GM21786 (cell line): ENCODE measurements at regions not wholly inside any gene's neighbourhood (a gene's known extent, or its start where the extent isn't known, plus 50 kb on each side); places are given as distances from the start of the nearest gene placed in this dataset.
"Not testable (repeated sequence)": the region's sequence is repeated elsewhere in the genome, so short reads cannot be mapped to it uniquely, and the experiment has no call there.

Source experiments
- ATAC-seq: cut with Tn5 transposase; IDR thresholded peaks from one replicate; pipeline ENCODE4 v1.9.1; 2021; ENCODE audit not compliant: unreplicated experiment

DNA sequence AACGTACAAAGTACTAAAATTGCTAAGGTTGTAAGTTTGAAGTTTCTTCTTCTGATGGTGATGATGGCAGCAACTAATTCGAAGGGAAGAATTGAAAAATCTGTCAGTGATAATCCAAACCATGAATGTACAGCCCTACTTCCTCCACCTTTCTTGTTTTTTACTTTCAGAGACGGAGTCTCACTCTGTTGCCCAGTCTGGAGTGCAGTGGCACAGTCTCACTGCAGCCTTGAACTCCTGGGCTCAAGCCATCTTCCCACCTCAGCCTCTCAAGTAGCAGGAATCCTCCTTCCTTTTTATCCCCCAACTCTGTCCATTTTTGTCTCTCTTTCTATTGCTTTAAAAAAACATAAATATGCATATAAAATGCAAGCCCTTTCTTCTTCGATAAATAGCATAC lies 112.3 kb upstream of the SOX21 start:
- no peak for ATAC-seq

DNA sequence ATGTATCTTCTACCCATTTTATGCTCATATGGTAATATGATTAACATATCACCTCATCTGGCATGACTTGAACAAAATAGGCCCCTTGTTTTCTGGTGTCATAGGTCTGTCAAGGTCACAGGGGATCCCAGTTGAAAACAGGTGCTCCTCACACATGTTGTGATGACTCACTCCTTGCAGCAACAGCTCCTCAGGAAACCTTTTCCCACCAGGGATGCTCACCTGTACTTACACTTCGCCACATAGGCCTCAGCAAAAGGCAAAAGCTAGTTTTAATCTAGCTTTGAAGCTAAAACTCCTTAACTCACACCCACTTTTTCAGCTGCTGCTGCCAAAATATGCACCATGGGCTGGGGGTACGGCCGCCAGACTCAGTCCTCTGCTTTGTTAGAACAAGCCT lies 110.0 kb upstream of the SOX21 start:
- ATAC-seq, result no peak

DNA sequence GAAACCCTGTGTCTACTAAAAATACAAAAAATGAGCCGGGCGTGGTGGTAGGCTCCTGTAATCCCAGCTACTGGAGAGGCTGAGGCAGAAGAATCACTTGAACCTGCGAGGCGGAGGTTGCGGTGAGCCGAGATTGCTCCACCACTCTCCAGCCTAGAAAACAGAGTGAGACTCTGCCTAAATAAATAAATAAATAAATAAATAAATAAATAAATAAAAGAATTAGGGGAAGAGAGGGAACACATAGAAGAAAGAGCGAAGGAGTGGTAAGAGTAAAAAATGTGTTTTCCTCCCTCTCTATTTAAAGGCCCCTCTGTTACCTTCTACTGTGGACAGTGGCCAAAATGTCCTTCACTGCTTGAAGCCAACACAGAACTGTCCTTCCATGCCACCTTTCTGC lies 103.9 kb upstream of the SOX21 start:
- ATAC-seq, result no peak

DNA sequence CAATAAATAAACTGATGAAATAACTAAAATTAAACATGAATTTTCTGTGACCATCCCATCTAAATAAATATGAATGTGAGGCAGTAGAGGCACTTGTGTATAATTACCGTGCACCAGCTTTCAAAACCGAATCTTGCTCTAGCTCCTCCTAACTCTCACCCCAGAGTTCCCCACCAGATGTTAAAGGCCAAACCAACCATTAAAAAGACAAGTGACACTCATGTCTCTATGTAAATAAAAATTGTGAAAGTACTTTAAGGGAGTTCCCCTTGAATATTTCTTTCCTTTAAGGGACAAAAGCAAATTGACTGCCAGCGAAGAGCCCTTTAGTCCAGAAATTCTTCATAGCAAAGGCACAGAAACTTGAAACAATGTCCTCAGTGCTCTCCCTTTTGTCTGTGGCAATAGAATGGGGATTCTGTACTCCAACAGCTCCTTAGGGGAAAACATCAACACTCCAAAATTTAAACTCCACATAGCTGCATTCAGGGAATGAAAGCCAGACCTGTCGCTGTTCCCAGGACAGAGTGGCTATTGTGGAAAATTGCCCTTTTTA lies 101.7 kb upstream of the SOX21 start:
- ATAC-seq, result peak; percentile 98

DNA sequence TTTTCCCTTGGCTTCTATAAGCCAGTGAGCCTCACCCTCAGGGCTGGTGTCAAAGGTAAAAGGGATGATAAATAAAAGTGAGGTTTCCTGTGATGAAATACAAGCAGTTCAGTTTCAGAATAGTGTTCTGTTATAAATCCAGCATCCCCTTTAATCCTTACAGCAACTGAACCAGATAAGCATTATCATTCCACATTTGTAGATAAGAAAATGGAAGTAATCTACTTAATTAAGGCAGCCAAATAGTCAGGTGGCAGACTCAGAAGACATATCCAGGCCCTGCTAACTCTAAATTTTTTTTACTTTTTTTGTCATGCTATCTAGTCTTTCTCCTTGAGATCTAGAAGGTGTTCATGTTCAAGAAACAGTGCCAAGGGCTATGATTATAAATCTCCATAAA lies 99.4 kb upstream of the SOX21 start:
- ATAC-seq, result no peak

DNA sequence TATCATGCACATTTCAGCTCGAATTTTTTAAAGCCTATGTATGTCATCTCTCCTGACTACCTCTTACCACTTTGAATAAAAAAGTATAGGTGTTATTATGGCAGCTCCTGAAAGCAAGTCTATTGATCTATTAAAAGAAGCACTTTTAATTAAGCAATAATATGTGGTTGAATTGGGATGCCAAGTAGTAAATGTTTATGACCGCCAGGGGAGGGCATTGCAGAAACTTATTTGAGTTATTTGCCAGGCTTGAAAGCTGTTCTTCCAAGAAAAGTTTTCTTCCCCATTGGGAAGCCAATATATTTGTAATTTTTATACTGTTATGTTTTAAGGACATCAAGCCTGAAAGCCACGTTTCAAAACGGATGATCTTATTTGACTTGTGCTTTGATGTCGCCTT lies 88.1 kb upstream of the SOX21 start:
- ATAC-seq, result no peak

DNA sequence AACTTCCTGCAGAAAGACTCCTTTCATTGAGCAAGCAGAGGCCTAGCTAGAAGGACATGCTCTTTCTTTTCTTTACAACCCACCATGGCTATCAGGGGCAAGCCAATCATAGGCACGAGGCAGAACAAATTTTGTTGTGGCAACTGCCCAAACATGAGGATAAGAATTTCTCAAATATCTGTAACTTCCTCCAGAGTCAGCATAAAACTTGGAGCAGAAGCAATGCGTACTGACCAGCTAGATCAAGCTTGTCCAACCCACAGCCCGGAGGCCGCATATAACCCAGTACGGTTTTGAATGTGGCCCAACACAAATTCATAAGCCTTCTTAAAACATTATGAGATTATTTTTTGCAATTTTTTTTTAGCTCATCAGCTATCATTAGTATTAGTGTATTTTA lies 87.0 kb upstream of the SOX21 start:
- ATAC-seq, result no peak

DNA sequence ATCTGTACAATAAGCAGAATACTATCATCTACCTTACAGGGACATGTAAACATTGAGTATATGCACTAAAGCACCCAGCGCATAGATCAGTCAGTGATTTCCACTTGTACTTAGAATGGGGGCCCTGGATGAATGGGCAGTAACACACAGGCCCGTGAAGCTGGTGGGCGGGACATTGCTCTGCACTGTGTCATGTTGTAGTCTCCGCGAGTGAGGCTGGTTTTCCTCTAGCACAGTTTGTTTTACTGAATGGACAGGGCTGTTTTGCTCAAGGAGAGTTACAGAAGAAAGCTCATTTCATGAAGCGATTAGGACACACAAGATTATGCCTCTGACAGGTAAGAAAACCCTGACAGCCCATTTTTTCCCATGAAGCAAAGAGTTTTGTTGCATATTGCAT lies 86.4 kb upstream of the SOX21 start:
- ATAC-seq, result no peak

DNA sequence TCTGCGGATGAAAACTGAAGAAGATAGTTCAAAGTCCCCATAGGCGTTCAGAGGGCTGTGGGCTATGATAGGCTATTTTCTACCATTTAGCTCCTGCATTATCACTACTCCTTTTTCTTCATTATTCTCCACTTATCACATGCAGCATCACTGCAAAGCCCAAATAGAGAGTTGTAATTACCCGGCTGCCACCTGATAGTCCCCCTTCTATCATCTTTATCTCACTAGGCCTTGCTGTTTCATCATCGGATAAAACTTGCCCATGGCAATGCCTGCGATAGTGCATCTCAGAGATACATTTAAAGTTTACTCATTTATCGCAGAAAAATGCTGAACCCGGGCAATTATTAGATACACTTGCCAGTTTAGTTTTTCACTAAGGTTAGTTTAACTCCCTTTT lies 82.9 kb upstream of the SOX21 start:
- ATAC-seq, result no peak

DNA sequence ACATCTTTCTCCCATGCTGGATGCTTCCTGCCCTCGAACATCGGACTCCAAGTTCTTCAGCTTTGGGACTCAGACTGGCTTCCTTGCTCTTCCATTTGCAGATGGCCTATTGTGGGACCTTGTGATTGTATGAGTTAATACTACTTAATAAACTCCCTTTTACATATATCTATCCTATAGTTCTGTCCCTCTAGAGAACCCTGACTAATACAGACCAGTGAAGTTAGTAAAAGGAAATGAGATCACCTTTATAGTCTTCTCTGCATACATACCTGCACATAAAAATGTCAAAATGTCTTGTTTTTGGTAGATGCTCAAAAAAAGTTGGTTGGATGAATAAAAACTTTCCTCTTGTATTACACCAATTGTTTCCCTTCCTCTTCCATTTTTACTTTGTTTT lies 73.9 kb upstream of the SOX21 start:
- ATAC-seq, result not testable (repeated sequence)

DNA sequence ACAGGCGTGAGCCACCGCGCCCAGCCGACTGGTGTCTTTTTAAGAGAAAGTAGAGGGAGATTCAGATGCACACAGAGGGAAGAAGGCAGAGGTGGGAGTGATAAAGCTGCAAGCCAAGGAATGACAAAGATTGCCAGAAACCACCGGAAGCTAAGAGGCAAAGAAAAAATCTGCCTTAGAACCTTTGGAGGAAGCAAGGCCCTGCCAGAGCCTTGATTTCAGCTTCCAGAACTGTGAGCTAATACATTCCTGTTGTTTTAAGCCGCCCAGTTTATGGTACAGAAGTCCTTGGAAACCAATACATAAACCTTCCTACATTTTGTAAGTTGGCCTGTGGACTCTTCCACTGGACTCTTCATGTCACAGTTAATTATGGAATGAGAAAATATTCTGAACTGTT lies 71.7 kb upstream of the SOX21 start:
- ATAC-seq, result no peak

DNA sequence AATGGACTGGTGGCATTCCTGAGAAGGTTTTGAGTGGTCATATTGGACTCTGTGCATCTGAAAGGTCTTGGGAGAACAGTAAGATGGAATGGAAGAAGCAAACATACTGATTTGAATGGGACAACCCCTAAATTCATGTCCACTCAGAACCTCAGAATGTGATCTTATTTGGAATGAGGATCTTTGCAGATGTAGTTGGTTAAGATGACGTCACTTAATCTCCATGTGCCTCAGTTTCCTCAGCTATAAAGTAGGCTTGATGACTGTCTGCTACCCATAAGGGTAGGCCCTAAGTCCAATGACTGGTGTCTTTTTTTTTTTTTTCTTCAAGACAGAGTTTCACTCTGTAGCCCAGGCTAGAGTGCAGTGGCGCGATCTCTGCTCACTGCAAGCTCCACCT lies 71.1 kb upstream of the SOX21 start:
- no peak for ATAC-seq

DNA sequence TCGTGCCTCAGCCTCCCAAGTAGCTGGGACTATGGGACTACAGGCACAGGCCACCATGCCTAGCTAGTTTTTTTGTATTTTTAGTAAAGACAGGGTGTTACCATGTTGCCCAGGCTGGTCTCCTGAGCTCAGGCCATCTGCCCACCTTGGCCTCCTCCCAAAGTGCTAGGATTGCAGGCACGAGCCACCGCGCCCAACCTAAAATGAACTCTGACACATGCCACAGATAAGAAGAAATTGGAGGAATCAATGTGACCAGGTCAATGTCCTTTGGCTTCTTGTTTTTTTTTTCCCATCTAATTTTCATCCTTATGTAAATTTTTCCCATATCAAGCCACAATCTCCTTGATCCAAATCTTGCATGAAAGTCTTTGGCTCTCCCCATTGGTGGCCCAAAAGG lies 68.1 kb upstream of the SOX21 start:
- no peak for ATAC-seq

DNA sequence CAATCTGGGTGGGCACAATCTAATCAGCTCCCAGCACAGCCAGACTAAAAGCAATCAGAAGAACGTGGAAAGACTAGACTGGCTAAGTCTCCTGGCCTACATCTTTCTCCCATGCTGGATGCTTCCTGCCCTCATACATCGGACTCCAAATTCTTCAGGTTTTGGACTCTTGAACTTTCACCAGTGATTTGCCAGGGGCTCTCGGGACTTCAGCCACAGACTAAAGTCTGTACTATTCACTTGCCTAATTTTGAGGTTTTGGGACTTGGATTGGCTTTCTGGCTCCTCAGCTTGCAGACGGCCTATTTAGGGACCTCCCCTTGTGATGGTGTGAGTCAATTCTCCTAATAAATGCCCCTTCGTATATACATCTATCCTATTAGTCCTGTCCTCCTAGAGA lies 66.6 kb upstream of the SOX21 start:
- ATAC-seq, result no peak

DNA sequence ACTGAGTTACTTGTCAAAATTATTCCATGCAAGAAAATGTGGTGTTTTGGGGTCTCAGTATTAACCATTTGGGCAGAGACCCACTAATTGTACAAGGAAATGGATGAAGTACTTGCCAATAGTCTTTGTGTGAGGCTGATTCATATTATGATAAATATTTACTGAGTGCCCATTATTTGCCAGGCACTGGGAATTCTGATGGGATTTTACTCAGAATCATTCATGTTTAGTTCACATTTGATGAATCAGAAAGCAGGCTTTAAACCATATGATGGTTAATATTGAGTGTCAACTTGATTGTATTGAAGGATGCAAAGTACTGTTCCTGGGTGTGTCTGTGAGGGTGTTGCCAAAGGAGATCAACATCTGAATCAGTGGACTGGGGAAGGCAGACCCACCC lies 66.2 kb upstream of the SOX21 start:
- no peak for ATAC-seq

DNA sequence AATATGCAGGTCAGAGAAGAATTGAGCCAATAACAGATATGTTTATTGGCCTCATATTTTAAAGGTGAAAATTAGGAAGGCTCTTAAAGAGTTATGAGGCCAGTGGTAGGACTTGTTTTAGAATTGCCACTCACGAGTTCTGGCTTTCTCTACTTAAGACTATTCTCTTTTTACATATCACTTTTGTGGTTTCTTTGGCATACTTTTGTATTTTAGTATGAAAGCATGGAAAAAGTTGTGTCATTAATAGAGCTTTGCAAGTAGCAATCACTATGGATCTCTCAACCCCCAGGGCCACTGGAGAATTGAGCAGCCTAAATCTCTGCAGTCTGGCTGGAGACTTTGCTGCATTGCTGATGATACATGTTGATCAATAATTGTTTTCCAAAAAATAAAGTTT lies 64.6 kb upstream of the SOX21 start:
- no peak for ATAC-seq

DNA sequence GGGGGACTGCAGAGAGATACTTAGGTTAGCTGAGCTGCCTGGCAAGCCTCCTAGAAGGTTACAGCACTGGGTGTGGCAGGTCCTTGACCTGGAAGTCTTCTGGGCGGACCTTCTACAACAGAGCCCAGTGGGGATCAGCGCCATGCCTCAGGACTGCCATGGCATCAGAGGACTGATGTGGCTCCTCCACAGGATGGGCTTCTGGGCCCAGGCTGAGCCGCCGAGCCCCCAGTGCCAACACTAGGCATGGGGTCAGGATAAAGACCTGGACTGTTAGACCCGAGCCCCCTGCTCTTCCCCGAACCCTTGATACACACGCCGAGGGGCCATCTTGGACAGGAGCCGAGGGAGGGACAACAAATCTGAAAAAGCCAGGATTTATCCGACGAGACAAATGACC lies 64.0 kb upstream of the SOX21 start:
- ATAC-seq, result no peak

DNA sequence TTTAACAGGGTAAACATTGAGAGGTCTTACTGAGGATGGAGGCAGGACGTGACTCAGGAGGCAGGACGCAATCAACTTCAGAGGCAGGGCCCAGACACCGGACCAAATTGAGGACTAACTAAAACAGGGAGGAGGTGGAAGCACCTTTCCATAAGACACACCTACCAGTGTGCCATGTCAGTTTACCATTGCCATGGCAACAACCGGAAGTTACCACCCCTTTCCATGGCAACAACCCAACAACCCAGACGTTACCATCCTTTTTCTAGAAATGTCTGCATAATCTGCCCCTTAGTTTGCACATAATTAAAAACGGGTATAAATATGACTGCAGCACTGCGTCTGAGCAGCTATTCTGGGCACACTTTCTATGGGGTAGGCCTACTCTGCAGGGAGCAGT lies 53.5 kb upstream of the SOX21 start:
- no peak for ATAC-seq

DNA sequence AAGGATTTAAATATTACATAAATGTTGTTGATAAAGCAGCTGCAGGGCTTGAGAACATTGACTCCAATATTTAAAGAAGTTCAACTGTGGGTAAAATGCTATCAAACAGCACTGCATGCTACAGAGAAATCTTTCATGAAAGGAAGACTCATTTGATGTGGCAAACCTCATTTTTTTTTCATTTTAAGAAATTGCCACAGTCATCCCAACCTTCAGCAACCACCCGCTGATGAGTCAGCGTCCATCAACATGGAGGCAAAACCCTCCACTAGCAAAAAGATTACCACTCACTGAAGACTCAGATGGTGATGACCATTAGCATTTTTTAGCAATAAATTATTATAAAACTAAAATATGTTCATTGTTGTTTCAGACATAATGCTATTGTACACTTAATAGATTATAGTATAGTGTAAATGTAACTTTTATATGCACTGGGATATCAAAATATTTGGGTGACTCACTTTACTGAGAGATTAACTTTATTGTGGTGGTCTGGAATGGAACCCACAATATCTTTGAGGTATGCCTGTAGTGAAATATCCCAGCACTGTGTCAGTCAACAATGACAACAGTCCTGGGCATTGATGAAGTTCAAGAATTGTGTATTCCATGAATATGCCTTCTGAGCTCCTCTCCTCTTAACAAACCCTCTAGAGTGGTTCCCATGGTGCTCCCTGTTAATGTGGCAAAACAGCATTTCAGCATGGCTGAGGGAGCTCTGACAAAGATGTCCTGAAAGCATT lies 52.4 kb upstream of the SOX21 start:
- ATAC-seq, result no peak
